IMR-90 (cell line): ENCODE measurements at regions not wholly inside any gene's neighbourhood (a gene's known extent, or its start where the extent isn't known, plus 50 kb on each side); places are given as distances from the start of the nearest gene placed in this dataset.
A peak's percentile ranks its signal among the peaks of the same experiment; 100 is the strongest.

Experiments
- ATAC-seq: fragments of 200-7000 bp; cut with Tn5 transposase; 2 replicates; pipeline ENCODE4 v1.9.1; 2020; ENCODE audit warnings: low read depth, mild to moderate bottlenecking, moderate library complexity
- BruUV-seq: library from RNA; stranded (reverse); fragments of 400-500 nt; replicated peaks from 2 replicates; lab custom pipeline; 2021; lab: Mats Ljungman, UMichigan
- CTCF ChIA-PET: fragments of 300-600 bp; formaldehyde crosslinking; extraction: SDS; loops from one replicate; lab custom pipeline; 2021; ENCODE audit warnings: antibody characterized with exemption; lab: Yijun Ruan, JAX
- POLR2A ChIA-PET: fragments of 300-600 bp; sonication (Branson Sonifier 250); formaldehyde crosslinking; loops from one replicate; lab custom pipeline; 2022; ENCODE audit warnings: antibody characterized with exemption; ENCODE audit not compliant: unreplicated experiment; lab: Charles Lee
- DNase-seq: peaks from one replicate; pipeline ENCODE4 v3.0.0; 2013
- H2AFZ ChIP-seq: replicated peaks from 2 replicates; pipeline ENCODE3; 2013; ENCODE audit warnings: low read length, mild to moderate bottlenecking; ENCODE audit not compliant: poor library complexity
- H2AK5ac ChIP-seq: 2 replicates; pipeline ENCODE4 v1.6.1; 2013; ENCODE audit warnings: low read depth, low read length, inconsistent platforms
- H2AK9ac ChIP-seq: replicated peaks from 2 replicates; pipeline ENCODE3; 2013; ENCODE audit warnings: mild to moderate bottlenecking, low read depth, low read length, moderate library complexity; ENCODE audit not compliant: poor library complexity
- H2BK120ac ChIP-seq: 2 replicates; pipeline ENCODE4 v1.6.1; 2013; ENCODE audit warnings: low read depth, low read length, inconsistent platforms
- H2BK15ac ChIP-seq: 3 replicates; pipeline ENCODE4 v1.6.1; 2013; ENCODE audit warnings: low read depth, low read length, inconsistent platforms
- H2BK20ac ChIP-seq: 2 replicates; pipeline ENCODE4 v1.6.1; 2013; ENCODE audit warnings: low read depth, mild to moderate bottlenecking, inconsistent platforms, low read length, moderate library complexity
- H2BK5ac ChIP-seq: 2 replicates; pipeline ENCODE4 v1.6.1; 2013; ENCODE audit warnings: mild to moderate bottlenecking, low read depth, low read length, inconsistent platforms; ENCODE audit not compliant: poor library complexity, severe bottlenecking
- H3K14ac ChIP-seq: replicated peaks from 2 replicates; pipeline ENCODE4 v1.6.1; 2013; ENCODE audit warnings: low read depth, low read length, inconsistent platforms
- H3K18ac ChIP-seq: 2 replicates; pipeline ENCODE4 v1.6.1; 2013; ENCODE audit warnings: low read depth, low read length, control low read depth
- H3K23ac ChIP-seq: 2 replicates; pipeline ENCODE4 v1.6.1; 2013; ENCODE audit warnings: low read depth, low read length, inconsistent platforms
- H3K27ac ChIP-seq: 2 replicates; pipeline ENCODE4 v1.5.1; 2013; ENCODE audit warnings: mild to moderate bottlenecking, control low read depth, low read length; ENCODE audit not compliant: insufficient read depth
- H3K27me3 ChIP-seq: 2 replicates; pipeline ENCODE4 v1.6.1; 2013; ENCODE audit warnings: low read length; ENCODE audit not compliant: control insufficient read depth, insufficient read depth
- H3K36me3 ChIP-seq: 2 replicates; pipeline ENCODE4 v1.6.1; 2013; ENCODE audit warnings: low read length, mixed read lengths; ENCODE audit not compliant: control insufficient read depth, insufficient read depth
- H3K4ac ChIP-seq: 2 replicates; pipeline ENCODE4 v1.6.1; 2013; ENCODE audit warnings: low read depth, low read length, inconsistent platforms
- H3K4me1 ChIP-seq: 2 replicates; pipeline ENCODE4 v1.6.1; 2013; ENCODE audit warnings: low read length, mixed read lengths; ENCODE audit not compliant: control insufficient read depth, insufficient read depth
- H3K4me2 ChIP-seq: 2 replicates; pipeline ENCODE4 v1.6.1; 2013; ENCODE audit warnings: low read depth, mild to moderate bottlenecking, control low read depth, low read length, moderate library complexity
- H3K4me3 ChIP-seq: 2 replicates; pipeline ENCODE4 v1.5.1; 2013; ENCODE audit warnings: low read depth, mild to moderate bottlenecking, control low read depth, low read length, moderate library complexity; ENCODE audit not compliant: insufficient read depth
- H3K56ac ChIP-seq: 2 replicates; pipeline ENCODE4 v1.6.1; 2013; ENCODE audit warnings: low read length, inconsistent platforms; ENCODE audit not compliant: insufficient read depth; ENCODE audit errors: extremely low read depth
- H3K79me1 ChIP-seq, 2 experiments: 2 replicates each; pipeline ENCODE4 v1.6.1; 2013; ENCODE audit warnings: low read length in 2 of 2, inconsistent platforms in 1 of 2, low read depth in 1 of 2
- H3K9ac ChIP-seq: 2 replicates; pipeline ENCODE4 v1.6.1; 2013; ENCODE audit warnings: low read depth, low read length, control low read depth
- H3K9me1 ChIP-seq: 2 replicates; pipeline ENCODE4 v1.6.1; 2013; ENCODE audit warnings: low read length, inconsistent platforms; ENCODE audit not compliant: insufficient read depth
- H3K9me3 ChIP-seq: 2 replicates; pipeline ENCODE4 v1.6.1; 2013; ENCODE audit warnings: low read length; ENCODE audit not compliant: control insufficient read depth, insufficient read depth
- H4K20me1 ChIP-seq: 2 replicates; pipeline ENCODE4 v1.6.1; 2013; ENCODE audit warnings: low read length, inconsistent platforms; ENCODE audit not compliant: insufficient read depth
- H4K5ac ChIP-seq: 2 replicates; pipeline ENCODE4 v1.6.1; 2013; ENCODE audit warnings: mild to moderate bottlenecking, low read depth, low read length, control low read depth
- H4K8ac ChIP-seq, 2 experiments: 2 replicates each; pipeline ENCODE4 v1.6.1; 2013; ENCODE audit warnings: low read depth in 2 of 2, low read length in 2 of 2, control low read depth in 1 of 2, inconsistent platforms in 1 of 2
- H4K91ac ChIP-seq: 2 replicates; pipeline ENCODE4 v1.6.1; 2013; ENCODE audit warnings: low read depth, low read length, inconsistent platforms; ENCODE audit not compliant: insufficient read depth
- BHLHE40 ChIP-seq: fragments of 150-350 bp; IDR thresholded peaks from 2 replicates; pipeline ENCODE4 v1.6.1; 2016; ENCODE audit warnings: mild to moderate bottlenecking, low read depth, low read length
- MAZ ChIP-seq: IDR thresholded peaks from 2 replicates; pipeline ENCODE4 v1.6.1; 2012; ENCODE audit warnings: low read depth, mild to moderate bottlenecking, low read length, improper control_type of control experiment, moderate library complexity, borderline replicate concordance
- RFX5 ChIP-seq: IDR thresholded peaks from 2 replicates; pipeline ENCODE4 v1.8.0; 2012; ENCODE audit warnings: low read depth, mild to moderate bottlenecking, low read length, moderate library complexity
- WGBS, 2 experiments: methylation state at CpG; one replicate each; pipeline versions ENCODE4 v1.1.5 to v1.1.7; 2013; ENCODE audit warnings: missing lambda C conversion rate in 2 of 2; ENCODE audit not compliant: insufficient read length in 1 of 2; ENCODE audit errors: extremely low coverage in 2 of 2; 5-methylcytosine and 5-hydroxymethylcytosine counted together
- dilution Hi-C: fragments of 300-500 bp; cut with HindIII; formaldehyde crosslinking; loops from one replicate; pipeline ENCODE4 v1.14.3; 2018; ENCODE audit warnings: low sequenced_read_pairs; ENCODE audit not compliant: unreplicated experiment
- in situ Hi-C: fragments of 300-500 bp; cut with MboI; formaldehyde crosslinking; loops from 3 replicates; pipeline ENCODE4 v1.14.3; 2019; ENCODE audit warnings: low sequenced_read_pairs, inconsistent platforms, mixed read lengths
- intact Hi-C: fragments of 100-400 bp; cut with micrococcal nuclease; formaldehyde crosslinking; loops from 2 replicates; pipeline ENCODE4 v1.10.0; 2022

GRCh38 chr18:76266236-76266991 lies 228.6 kb downstream of the ZNF516 start (continued):
- no peak for TF ChIP-seq RFX5

- in situ Hi-C loops = loop anchor here (25.0 kb wide), 1 partner anchor 1603 kb away; no protein-coding TSS in a partner anchor
- dilution Hi-C loops = no loop called here
- intact Hi-C loops = no loop called here
Observed at GRCh38 chr18:76265497-76266235, 229.4 kb downstream of the ZNF516 start.

More at GRCh38 chr18:76265497-76266235, 229.4 kb downstream of the ZNF516 start:
- Histone ChIP-seq H2BK120ac (no peak overlapping the region), H3K9me3 (no peaks in the 10 kb centered on the region), H4K8ac (peak overlapping the region; percentile 84 to 99), H3K27me3 (peaks cover 2% of the 10 kb centered on the region; the same call in 1 of the 2 replicates), H4K91ac (peak overlapping the region; percentile 61; the same call in 1 of the 2 replicates), H3K4me1 (peaks cover 3% of the 10 kb centered on the region; the same call in 1 of the 2 replicates), H3K56ac (no peak overlapping the region), H2AK5ac (no peak overlapping the region), H3K9ac (peak overlapping the region; percentile 82), H2BK5ac (no peak overlapping the region), H3K4me3 (peak overlapping the region; percentile 45), H4K20me1 (no peaks in the 10 kb centered on the region), H2BK15ac (no peak overlapping the region), H3K4me2 (peak overlapping the region; percentile 97), H3K18ac (peak overlapping the region; percentile 96; the same call in 1 of the 2 replicates), H3K27ac (peak overlapping the region; percentile 82), H2AFZ (peak overlapping the region; percentile 81), H2BK20ac (0 out of 2 replicates have a peak overlapping the region, but pooled peaks have one; percentile 35), H2AK9ac (no peak overlapping the region), H3K4ac (peak overlapping the region; percentile 50; the same call in 1 of the 2 replicates), H3K23ac (no peak overlapping the region), H3K79me1 (no peaks in the 10 kb centered on the region), H3K9me1 (no peaks in the 10 kb centered on the region), H3K14ac (0 out of 2 replicates have a peak overlapping the region, but pooled peaks have one; percentile 41), H3K36me3 (no peaks in the 10 kb centered on the region), H4K5ac (peak overlapping the region; percentile 100)
- POLR2A ChIA-PET = no interaction called here
- ATAC-seq (peak; percentile 95), DNase-seq (peak; percentile 38)
- WGBS, 2 experiments = no CpG with 5 or more reads among the region's 9 CpGs
- TF ChIP-seq BHLHE40 = no peak
- TF ChIP-seq MAZ = peak; percentile 32; the same call in 1 of the 2 replicates
- CTCF ChIA-PET = interaction anchor here (1.6 kb wide), 1 partner anchor 9 kb away, joined by 5 read pairs; no protein-coding TSS in a partner anchor
- BruUV-seq = no TSS peak
